ENCODE measurements at regions not wholly inside any gene's neighbourhood (a gene's known extent, or its start where the extent isn't known, plus 50 kb on each side); places are given as distances from the start of the nearest gene placed in this dataset.

GRCh38 chr13:44260336-44260735 lies 113.3 kb upstream of the SERP2 start:
- DNase-seq = no peak

- DNase-seq = no peak
Observed at GRCh38 chr13:44263751-44264620, 109.6 kb upstream of the SERP2 start.

GRCh38 chr13:44266305-44266704 lies 107.3 kb upstream of the SERP2 start:
- no peak for DNase-seq

GRCh38 chr13:44266772-44267171 lies 106.9 kb upstream of the SERP2 start:
- no peak for DNase-seq

GRCh38 chr13:44267203-44267602 lies 106.4 kb upstream of the SERP2 start:
- DNase-seq = no peak

- no peak for DNase-seq
Observed at GRCh38 chr13:44267980-44268379, 105.6 kb upstream of the SERP2 start.

GRCh38 chr13:44268980-44269379 lies 104.6 kb upstream of the SERP2 start:
- no peak for DNase-seq

GRCh38 chr13:44270150-44270549 lies 103.5 kb upstream of the SERP2 start:
- no peak for DNase-seq

GRCh38 chr13:44271031-44271455 lies 102.6 kb upstream of the SERP2 start:
- DNase-seq = peak; percentile 35

- no peak for DNase-seq
Observed at GRCh38 chr13:44271473-44271872, 102.2 kb upstream of the SERP2 start.

GRCh38 chr13:44271915-44272341 lies 101.7 kb upstream of the SERP2 start:
- no peak for DNase-seq

- DNase-seq = no peak
Observed at GRCh38 chr13:44272692-44273091, 100.9 kb upstream of the SERP2 start.

- no peak for DNase-seq
Observed at GRCh38 chr13:44273216-44273615, 100.4 kb upstream of the SERP2 start.

GRCh38 chr13:44273991-44274770 lies 99.4 kb upstream of the SERP2 start:
- peak; percentile 56 for DNase-seq

- DNase-seq = peak; percentile 21
Observed at GRCh38 chr13:44274771-44275205, 98.8 kb upstream of the SERP2 start.

- no peak for DNase-seq
Observed at GRCh38 chr13:44275381-44275780, 98.2 kb upstream of the SERP2 start.

GRCh38 chr13:44276061-44276460 lies 97.6 kb upstream of the SERP2 start:
- no peak for DNase-seq

GRCh38 chr13:44277459-44277858 lies 96.2 kb upstream of the SERP2 start:
- no peak for DNase-seq

- DNase-seq = peak; percentile 68
Observed at GRCh38 chr13:44278166-44278565, 95.5 kb upstream of the SERP2 start.

GRCh38 chr13:44280456-44280855 lies 93.2 kb upstream of the SERP2 start:
- DNase-seq = no peak

- DNase-seq = no peak
Observed at GRCh38 chr13:44281252-44282000, 92.2 kb upstream of the SERP2 start.

- no peak for DNase-seq
Observed at GRCh38 chr13:44283600-44283999, 90.0 kb upstream of the SERP2 start.

- no peak for DNase-seq
Observed at GRCh38 chr13:44287958-44288357, 85.7 kb upstream of the SERP2 start.

Data from dermis blood vessel endothelial cell (primary cell).